Activated B cell treated with CpG ODN at 0.5 μM for 24 hours (primary cell): ENCODE measurements at regions not wholly inside any gene's neighbourhood (a gene's known extent, or its start where the extent isn't known, plus 50 kb on each side); places are given as distances from the start of the nearest gene placed in this dataset.

ENCODE experiments used
- ATAC-seq: fragments of 200-7000 bp; cut with Tn5 transposase; one replicate; pipeline ENCODE4 v1.10.0; 2021; ENCODE audit warnings: low read depth, mild to moderate bottlenecking, moderate library complexity
- CTCF ChIA-PET: fragments of 350-600 bp; sonication (Branson Sonifier 250); formaldehyde crosslinking; loops from one replicate; lab custom pipeline; 2021; ENCODE audit warnings: antibody characterized with exemption; lab: Charles Lee
- POLR2A ChIA-PET: fragments of 350-600 bp; sonication (Branson Sonifier 250); formaldehyde crosslinking; loops from one replicate; lab custom pipeline; 2021; ENCODE audit warnings: antibody characterized with exemption; lab: Charles Lee
- DNase-seq: peaks from one replicate; pipeline ENCODE4 v3.0.0; 2022
- H3K27ac Mint-ChIP-seq: one replicate; pipeline ENCODE4 v1.8.0; 2020; ENCODE audit warnings: mixed read lengths
- H3K27me3 Mint-ChIP-seq: one replicate; pipeline ENCODE4 v1.8.0; 2021; ENCODE audit warnings: mixed read lengths
- H3K36me3 Mint-ChIP-seq: one replicate; pipeline ENCODE4 v1.8.0; 2021; ENCODE audit warnings: low read depth, mixed read lengths
- H3K4me1 Mint-ChIP-seq: one replicate; pipeline ENCODE4 v1.8.0; 2021; ENCODE audit warnings: mixed read lengths
- H3K4me3 Mint-ChIP-seq: one replicate; pipeline ENCODE4 v1.8.0; 2020; ENCODE audit warnings: mild to moderate bottlenecking, mixed read lengths
- H3K9me3 Mint-ChIP-seq: one replicate; pipeline ENCODE4 v1.8.0; 2020; ENCODE audit warnings: mixed read lengths
- CTCF ChIP-seq: fragments of 200-600 bp; IDR thresholded peaks from one replicate; pipeline ENCODE4 v1.8.0; 2022; ENCODE audit warnings: antibody characterized with exemption, mild to moderate bottlenecking
- intact Hi-C: fragments of 100-400 bp; cut with micrococcal nuclease; formaldehyde crosslinking; loops from one replicate; pipeline ENCODE4 v1.15.1; 2024

- Mint-ChIP-seq H3K9me3 (peaks cover 3% of the 10 kb centered on the region), H3K36me3 (no peaks in the 10 kb centered on the region), H3K4me3 (no peak overlapping the region), H3K27me3 (peaks cover 14% of the 10 kb centered on the region), H3K27ac (no peak overlapping the region), H3K4me1 (peaks cover 64% of the 10 kb centered on the region)
- no peak for TF ChIP-seq CTCF
- ATAC-seq (no peak), DNase-seq (no peak)
- intact Hi-C loops, result no loop called here
- CTCF ChIA-PET, result interaction anchor here (1.3 kb wide), 1 partner anchor 41 kb away, joined by 4 read pairs; no protein-coding TSS in a partner anchor
- POLR2A ChIA-PET, result no interaction called here
These were observed 283.1 kb downstream of the HLX start for GRCh38 chr1:221162352-221162751.

GRCh38 chr1:221162939-221163338 is 283.7 kb downstream of the HLX start:
- H3K27ac Mint-ChIP-seq, result no peak overlapping the region
- TF ChIP-seq CTCF, result no peak
- no peak for ATAC-seq
- no peak overlapping the region for H3K4me3 Mint-ChIP-seq
- H3K36me3 Mint-ChIP-seq, result no peaks in the 10 kb centered on the region
- ChIA-PET CTCF (interaction anchor here (1.3 kb wide), 1 partner anchor 40 kb away, joined by 4 read pairs; no protein-coding TSS in a partner anchor), POLR2A (interaction anchor here (0.6 kb wide), 1 partner anchor 283 kb away, joined by 4 read pairs; the partner anchor contains the start of gene HLX)
- peaks cover 3% of the 10 kb centered on the region for H3K9me3 Mint-ChIP-seq
- DNase-seq, result no peak
- intact Hi-C loops, result no loop called here
- peaks cover 65% of the 10 kb centered on the region for H3K4me1 Mint-ChIP-seq
- H3K27me3 Mint-ChIP-seq, result peaks cover 14% of the 10 kb centered on the region

- TF ChIP-seq CTCF, result no peak
- Mint-ChIP-seq H3K4me1 (peaks cover 61% of the 10 kb centered on the region), H3K27ac (no peak overlapping the region), H3K36me3 (no peaks in the 10 kb centered on the region), H3K27me3 (peaks cover 14% of the 10 kb centered on the region), H3K9me3 (peaks cover 3% of the 10 kb centered on the region), H3K4me3 (no peak overlapping the region)
- DNase-seq (no peak), ATAC-seq (no peak)
- intact Hi-C loops, result no loop called here
- CTCF ChIA-PET, result no interaction called here
- POLR2A ChIA-PET, result no interaction called here
These were observed 284.8 kb downstream of the HLX start for GRCh38 chr1:221164029-221164428.

GRCh38 chr1:221164951-221165838 is 286.0 kb downstream of the HLX start:
- Mint-ChIP-seq H3K9me3 (peaks cover 3% of the 10 kb centered on the region), H3K36me3 (no peaks in the 10 kb centered on the region), H3K27me3 (peaks cover 17% of the 10 kb centered on the region), H3K4me1 (peaks cover 62% of the 10 kb centered on the region), H3K27ac (no peak overlapping the region), H3K4me3 (no peak overlapping the region)
- no peak for ATAC-seq
- ChIA-PET POLR2A (interaction anchor here (1.8 kb wide), 1 partner anchor 96 kb away, joined by 4 read pairs; no protein-coding TSS in a partner anchor), CTCF (interaction anchor here (1.0 to 1.1 kb wide), 2 partner anchors 39 to 290 kb away, joined by 3 read pairs; no protein-coding TSS in a partner anchor)
- DNase-seq, result no peak
- TF ChIP-seq CTCF, result no peak
- intact Hi-C loops, result no loop called here

- TF ChIP-seq CTCF, result no peak
- Mint-ChIP-seq H3K27me3 (peaks cover 17% of the 10 kb centered on the region), H3K4me1 (peaks cover 62% of the 10 kb centered on the region), H3K27ac (no peak overlapping the region), H3K9me3 (peaks cover 3% of the 10 kb centered on the region), H3K4me3 (no peak overlapping the region), H3K36me3 (no peaks in the 10 kb centered on the region)
- intact Hi-C loops, result no loop called here
- ATAC-seq, result no peak
- ChIA-PET POLR2A (interaction anchor here (1.2 to 1.8 kb wide), 5 partner anchors 16 to 287 kb away, joined by 3 to 5 read pairs (median 4); partner anchors contain the start of gene HLX), CTCF (interaction anchor here (0.9 to 1.1 kb wide), 3 partner anchors 35 to 291 kb away, joined by 3 read pairs; no protein-coding TSS in a partner anchor)
- DNase-seq, result no peak
These were observed 286.7 kb downstream of the HLX start for GRCh38 chr1:221165839-221166500.
